ENCODE measurements at regions not wholly inside any gene's neighbourhood (a gene's known extent, or its start where the extent isn't known, plus 50 kb on each side); places are given as distances from the start of the nearest gene placed in this dataset.

DNA sequence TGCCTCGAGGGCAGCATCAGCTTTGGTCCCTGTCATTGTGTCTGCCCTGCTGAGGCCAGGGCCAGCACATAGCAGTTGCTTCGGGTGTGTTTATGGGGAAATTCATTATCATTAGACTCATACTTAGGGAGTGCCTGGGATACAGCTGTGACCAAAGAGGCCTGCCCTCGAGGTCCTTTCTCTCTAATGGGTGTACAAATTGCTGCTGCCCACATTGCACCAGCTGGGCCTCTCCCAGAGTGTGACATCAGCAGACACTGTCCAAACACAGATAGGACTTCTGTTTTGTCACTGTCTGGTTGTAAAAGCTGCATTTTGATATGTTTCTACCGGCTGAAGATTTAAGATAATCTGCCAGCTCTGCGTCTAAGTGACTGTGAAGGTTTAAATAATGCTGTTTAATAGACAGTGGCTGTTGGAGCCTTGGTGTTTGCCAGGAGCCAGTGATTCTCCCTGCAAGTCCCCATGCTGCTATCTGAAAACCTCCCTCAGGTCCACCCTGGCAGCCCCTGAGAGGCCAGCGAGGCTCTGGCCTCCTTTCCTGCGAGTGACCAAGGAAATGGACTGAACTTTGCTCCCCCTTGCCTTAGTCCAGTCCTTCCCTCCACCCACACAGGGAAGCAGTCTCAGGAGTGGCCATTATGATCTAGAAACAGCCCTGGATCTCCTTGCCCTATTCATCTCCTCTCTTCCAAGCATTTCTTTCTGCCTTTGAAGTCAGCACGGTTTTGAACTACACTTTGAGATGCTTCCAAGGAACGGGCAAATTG, 505.2 kb downstream of the TBC1D22A start:
- H3K27ac ChIP-seq: no peak overlapping the region
- TF ChIP-seq, protein P1, sequence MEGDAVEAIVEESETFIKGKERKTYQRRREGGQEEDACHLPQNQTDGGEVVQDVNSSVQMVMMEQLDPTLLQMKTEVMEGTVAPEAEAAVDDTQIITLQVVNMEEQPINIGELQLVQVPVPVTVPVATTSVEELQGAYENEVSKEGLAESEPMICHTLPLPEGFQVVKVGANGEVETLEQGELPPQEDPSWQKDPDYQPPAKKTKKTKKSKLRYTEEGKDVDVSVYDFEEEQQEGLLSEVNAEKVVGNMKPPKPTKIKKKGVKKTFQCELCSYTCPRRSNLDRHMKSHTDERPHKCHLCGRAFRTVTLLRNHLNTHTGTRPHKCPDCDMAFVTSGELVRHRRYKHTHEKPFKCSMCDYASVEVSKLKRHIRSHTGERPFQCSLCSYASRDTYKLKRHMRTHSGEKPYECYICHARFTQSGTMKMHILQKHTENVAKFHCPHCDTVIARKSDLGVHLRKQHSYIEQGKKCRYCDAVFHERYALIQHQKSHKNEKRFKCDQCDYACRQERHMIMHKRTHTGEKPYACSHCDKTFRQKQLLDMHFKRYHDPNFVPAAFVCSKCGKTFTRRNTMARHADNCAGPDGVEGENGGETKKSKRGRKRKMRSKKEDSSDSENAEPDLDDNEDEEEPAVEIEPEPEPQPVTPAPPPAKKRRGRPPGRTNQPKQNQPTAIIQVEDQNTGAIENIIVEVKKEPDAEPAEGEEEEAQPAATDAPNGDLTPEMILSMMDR (IDR thresholded peaks at IDR 0.05): no peak
- no peak for TF ChIP-seq ZFX (IDR thresholded peaks at IDR 0.05; ENCODE audit: borderline replicate concordance)

DNA sequence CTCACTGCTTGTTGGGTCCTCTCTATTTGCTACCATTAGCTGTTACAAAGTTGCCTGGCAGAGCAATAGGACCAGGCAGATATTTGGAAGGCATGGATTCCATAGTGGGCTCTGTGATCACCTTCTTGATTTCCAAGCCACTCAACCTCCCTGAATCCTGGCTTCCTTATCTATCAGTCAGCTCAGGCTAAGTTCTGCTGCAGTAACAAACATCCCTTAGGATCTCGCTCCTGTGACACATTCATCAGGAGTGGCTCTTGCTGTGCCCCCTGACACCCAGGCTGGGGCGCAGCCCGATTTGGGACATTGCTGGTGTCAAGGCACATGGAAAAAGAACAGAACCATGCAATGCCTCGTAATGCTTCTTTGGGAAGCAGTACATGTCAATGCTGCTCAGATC, 503.9 kb downstream of the TBC1D22A start:
- no peak for TF ChIP-seq ZFX (IDR thresholded peaks at IDR 0.05; ENCODE audit: borderline replicate concordance)
- TF ChIP-seq, protein P1 (IDR thresholded peaks at IDR 0.05): no peak

DNA sequence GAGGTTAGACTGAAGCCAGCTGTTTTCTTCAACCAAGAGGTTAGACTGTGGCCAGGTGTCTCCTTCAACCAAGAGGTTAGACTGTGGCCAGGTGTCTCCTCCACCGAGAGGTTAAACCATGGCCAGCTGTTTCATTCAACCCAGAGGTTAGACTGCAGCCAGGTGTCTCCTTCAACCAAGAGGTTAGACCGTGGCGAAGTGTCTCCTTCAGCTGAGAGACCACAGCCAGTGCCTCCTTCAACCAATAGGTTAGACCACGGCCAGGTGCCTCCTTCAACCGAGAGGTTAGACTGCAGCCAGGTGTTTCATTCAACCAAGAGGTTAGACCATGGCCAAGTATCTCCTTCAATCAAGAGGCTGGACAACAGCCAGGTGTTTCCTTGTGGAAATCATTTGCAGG, 498.1 kb downstream of the TBC1D22A start:
- TF ChIP-seq ZFX (IDR thresholded peaks at IDR 0.05; ENCODE audit: borderline replicate concordance): no peak
- TF ChIP-seq, protein P1 (IDR thresholded peaks at IDR 0.05): no peak
- no peak overlapping the region for H3K27ac ChIP-seq

More for the DNA sequence above, 503.9 kb downstream of the TBC1D22A start:
- no peak overlapping the region for H3K27ac ChIP-seq

DNA sequence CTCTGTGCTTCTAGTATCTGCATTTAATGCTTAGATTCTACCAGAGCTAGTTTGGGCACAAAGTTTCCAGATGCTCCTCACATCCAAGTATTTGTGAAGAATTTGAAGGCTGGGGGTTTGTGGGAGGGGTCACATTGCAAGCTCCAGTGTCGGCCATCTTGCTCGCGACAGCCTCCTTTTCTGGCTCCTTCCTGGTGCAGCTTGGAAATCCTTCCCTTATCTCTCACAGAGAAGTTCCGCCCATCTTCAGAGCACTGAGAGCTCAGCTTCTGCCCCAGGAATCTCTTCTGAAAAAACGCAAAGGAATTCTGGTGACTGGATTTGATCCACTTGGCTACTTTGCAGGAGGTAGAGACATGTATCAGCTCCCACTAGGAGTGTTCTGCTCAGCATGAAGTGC, 497.5 kb downstream of the TBC1D22A start:
- no peak overlapping the region for H3K27ac ChIP-seq
- TF ChIP-seq, protein P1 (IDR thresholded peaks at IDR 0.05): no peak
- TF ChIP-seq ZFX (IDR thresholded peaks at IDR 0.05; ENCODE audit: borderline replicate concordance): no peak

- TF ChIP-seq, protein P1 (IDR thresholded peaks at IDR 0.05): no peak
- no peak for TF ChIP-seq ZFX (IDR thresholded peaks at IDR 0.05; ENCODE audit: borderline replicate concordance)
- no peak overlapping the region for H3K27ac ChIP-seq
Observed at GRCh38 chr22:47259049-47259448, 496.6 kb downstream of the TBC1D22A start.

DNA sequence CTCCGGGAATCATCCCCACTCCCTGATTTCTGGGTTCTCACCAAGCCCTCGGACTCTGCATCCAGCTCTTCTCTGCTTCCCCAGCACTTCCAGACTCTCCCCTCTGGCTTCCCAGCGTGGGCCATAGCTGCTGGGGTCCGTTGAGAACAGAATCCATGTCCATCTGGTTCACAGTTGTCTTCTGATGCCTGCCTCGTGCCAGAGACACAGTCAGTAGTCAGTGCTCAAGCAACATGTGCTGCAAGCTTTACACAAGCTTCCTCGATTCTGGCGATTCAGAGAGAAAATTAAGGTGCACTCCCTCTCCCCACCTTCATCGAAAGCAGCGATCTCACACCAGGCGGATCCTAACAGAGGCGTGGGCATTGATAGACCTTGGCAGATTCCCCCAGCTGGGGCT, 495.5 kb downstream of the TBC1D22A start:
- no peak overlapping the region for H3K27ac ChIP-seq
- TF ChIP-seq, protein P1 (IDR thresholded peaks at IDR 0.05): no peak
- no peak for TF ChIP-seq ZFX (IDR thresholded peaks at IDR 0.05; ENCODE audit: borderline replicate concordance)

GRCh38 chr22:47257566-47257965, 495.1 kb downstream of the TBC1D22A start:
- H3K27ac ChIP-seq: no peak overlapping the region
- TF ChIP-seq, protein P1 (IDR thresholded peaks at IDR 0.05): no peak
- no peak for TF ChIP-seq ZFX (IDR thresholded peaks at IDR 0.05; ENCODE audit: borderline replicate concordance)
